ENCODE measurements at regions not wholly inside any gene's neighbourhood (a gene's known extent, or its start where the extent isn't known, plus 50 kb on each side); places are given as distances from the start of the nearest gene placed in this dataset.
A peak's percentile ranks its signal among the peaks of the same experiment; 100 is the strongest.

DNA sequence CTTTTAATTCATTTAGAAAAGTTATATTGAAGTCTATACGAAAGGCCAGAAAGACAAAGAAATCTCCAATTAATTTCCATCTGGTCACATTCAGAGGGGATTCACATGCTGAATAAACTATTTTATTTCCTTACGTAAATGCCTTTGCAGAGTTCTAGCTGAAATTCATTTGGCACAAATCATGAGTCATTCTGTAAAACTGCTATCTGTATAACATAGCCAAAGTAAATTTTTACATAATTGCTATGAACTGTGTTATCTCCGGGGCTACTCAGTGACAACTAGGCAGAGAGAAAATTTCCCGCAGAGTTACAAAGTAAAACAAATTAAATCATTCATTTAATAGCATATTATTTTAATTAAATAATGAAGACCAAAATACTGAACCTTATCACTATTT lies 463.2 kb upstream of the ADAMTS16 start:
- DNase-seq = no peak

GRCh38 chr5:4684946-4685345 lies 455.2 kb upstream of the ADAMTS16 start:
- DNase-seq = no peak

DNA sequence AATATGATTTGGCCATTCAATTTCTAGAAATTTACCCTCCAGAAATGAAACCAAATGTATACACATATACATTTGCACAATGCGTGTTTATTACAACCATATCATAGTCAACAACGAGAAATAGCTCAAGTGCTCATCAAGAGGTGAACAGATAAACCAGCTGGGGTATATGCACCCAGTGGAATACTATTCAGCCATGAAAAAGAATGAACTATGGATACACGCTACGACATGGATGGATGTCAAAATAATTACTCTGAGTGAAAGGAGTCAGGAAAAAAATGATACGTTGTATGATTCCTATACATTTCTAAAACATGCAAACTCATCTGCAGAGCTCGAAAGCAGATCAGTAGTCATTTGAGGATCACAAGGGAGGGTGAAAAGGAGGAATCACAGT lies 441.5 kb upstream of the ADAMTS16 start:
- DNase-seq = no peak

DNA sequence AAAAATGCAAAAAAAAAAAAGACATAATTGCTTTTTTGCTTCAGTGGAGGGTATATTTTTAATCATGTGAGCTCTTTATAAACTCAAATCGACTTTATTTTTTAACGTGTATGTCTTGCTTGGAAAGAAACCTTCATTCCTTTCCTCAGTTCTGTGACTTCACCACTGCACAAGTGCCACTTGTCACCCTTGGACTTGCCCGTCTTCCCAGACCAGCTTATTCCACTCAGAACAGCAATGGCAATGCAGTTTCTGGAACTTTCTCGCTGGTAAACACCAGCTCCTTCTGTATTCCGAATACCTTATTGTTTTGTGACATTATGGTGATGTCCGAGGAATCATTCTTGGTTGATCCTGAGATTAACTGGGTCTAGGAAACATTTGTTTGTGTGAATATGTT lies 440.5 kb upstream of the ADAMTS16 start:
- no peak for DNase-seq

DNA sequence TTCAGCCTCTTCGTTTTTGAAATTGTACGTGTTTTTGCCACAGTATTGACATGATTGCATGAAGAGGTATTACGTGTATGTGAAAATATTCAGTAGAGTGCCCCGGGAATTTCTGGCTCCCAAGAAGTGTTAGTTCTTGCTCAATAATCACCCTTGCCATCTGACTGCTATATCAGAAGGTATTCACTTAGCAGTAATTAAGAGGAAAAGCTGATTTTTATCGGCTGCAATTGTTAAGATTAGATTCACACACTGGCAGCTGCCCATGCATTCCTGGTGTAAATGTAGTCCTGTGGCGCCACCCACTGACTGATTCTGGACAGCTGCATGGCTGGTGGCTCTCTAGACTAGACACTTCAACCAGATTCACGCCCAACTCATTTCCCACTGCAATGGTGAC lies 440.1 kb upstream of the ADAMTS16 start:
- peak; percentile 15 for DNase-seq

DNA sequence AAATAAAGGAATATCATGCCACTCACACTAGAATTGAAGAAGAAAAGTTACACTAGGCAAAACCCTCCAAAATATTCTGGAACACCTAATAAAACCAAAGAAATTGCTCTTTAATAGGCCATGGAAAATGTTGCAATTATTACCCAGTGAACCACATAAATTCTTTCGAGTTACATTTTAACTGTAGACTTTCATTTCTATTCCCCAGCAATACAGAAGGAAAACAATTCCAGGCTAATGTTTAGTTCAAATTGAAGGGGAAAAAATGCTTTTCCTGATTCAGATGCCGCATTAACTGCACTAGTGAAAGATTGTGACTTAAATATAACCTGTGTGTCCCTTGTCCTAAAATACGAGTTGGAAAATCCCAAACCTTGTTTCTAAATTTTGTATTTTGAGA lies 439.3 kb upstream of the ADAMTS16 start:
- DNase-seq = no peak

DNA sequence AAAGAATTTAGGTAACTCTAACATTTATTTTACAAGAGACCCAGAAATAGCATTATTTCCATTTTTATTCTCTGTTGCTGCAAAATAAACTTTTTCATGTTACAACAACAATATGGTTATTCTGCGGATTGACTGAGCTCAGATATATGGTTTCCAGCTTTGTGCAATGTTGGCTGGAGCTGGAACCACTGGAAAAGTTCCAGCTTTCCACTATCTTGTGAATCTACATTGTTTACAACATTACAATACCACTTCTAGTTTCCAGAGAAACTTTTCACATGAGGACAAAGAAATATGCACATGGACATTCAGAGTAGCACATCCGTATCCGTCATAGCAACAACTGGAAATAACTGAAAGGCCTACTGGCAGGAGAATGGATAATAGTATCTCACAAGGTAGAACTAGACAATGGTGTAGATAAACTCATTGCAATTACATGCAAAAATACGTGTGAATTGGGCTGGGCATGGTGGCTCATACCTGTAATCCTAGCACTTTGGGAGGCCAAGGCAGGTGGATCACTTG lies 436.1 kb upstream of the ADAMTS16 start:
- DNase-seq = no peak

DNA sequence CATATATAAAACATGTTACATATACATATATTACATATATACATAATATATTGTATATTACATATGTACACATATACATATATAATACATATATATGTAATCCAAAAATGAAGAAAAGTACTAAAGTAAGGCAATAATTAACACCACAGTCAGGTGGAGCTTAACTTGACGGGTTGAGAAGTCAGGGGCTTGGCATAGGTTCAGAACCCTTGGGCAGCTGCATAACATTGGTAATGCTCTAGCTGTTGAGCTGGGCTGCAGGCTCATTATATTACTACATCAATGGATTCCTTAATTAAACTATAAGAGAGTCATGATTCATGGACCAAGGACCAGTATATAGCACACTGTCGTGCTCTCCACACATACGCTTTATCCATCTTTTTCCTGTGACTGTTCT lies 435.2 kb upstream of the ADAMTS16 start:
- no peak for DNase-seq

- no peak for DNase-seq
Observed at GRCh38 chr5:4716781-4717180, 423.3 kb upstream of the ADAMTS16 start.

DNA sequence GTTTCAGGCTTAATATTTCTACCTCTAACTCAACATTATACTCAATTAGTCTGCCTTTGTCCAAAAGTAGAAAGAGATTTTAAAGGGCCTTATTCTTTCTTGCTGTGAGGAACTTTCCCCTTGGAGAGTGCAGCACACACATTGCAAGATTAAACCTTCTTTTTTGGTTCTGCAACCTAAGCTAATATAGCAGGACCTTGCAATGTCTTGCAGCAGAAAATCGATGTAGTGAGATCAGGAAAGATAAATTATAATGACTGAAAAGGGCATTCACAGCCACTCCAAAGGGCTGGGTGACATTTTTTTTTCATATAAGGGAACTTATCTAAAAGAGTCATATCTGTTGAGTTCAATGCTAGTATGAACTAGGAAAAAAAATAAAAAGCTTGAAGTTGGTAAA lies 422.7 kb upstream of the ADAMTS16 start:
- DNase-seq = no peak

DNA sequence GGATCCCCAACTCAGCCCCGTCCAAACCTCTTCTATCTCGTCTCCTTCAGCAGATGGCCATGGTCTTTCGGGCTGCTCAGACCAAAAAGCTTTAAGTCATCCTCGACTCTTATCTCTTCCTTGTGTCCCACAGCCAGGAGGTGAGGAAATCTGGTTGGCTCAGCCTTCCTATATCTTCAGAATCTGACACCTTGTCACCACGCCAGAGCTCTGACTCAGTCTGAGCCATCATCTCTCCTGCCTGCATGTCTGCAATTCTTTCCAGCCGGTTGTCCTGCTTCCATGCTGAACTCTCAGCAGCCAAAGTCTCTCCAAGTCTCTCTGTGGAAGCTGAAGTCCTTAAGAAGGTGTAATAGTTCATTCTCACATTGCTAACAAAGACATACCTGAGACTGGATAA lies 419.3 kb upstream of the ADAMTS16 start:
- no peak for DNase-seq

DNA sequence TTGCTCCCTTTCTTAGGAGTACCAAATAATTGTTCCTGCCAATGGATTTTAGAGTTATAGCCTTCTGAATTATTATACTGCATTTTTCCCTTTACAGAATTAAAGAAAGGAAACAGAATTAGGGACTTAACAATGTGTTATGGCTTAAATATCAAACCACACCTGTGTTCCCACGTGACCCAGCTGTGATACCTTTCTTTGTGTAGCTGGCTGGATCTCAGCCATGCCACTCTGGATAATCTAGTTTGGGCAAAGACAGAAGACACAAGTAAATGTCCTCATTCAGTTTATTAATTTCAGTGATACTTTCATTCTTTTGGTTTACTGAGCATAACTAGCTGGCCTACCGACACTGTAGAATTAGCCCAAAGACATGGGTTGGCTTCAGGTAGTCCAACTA lies 417.2 kb upstream of the ADAMTS16 start:
- no peak for DNase-seq

GRCh38 chr5:4725594-4725993 lies 414.5 kb upstream of the ADAMTS16 start:
- DNase-seq = no peak

DNA sequence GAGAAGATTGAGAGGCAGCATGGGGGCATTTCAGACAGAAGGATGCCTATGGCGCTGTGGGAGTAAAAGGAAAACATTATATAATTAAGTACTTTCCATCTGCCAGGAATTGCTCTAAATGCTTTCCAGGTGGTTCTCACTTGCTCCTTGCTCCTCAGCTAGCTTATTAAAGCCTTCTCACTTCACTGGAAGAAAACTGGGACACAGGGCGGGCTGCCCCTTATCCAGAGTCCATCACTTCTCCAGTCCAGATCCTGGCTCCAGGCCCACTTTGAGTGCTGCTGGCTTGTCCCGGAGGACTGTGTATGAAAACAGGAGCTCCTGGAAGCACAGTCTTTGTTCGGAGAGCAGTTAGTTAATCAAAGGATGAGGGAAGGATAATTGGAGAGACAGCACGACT lies 409.9 kb upstream of the ADAMTS16 start:
- no peak for DNase-seq

DNA sequence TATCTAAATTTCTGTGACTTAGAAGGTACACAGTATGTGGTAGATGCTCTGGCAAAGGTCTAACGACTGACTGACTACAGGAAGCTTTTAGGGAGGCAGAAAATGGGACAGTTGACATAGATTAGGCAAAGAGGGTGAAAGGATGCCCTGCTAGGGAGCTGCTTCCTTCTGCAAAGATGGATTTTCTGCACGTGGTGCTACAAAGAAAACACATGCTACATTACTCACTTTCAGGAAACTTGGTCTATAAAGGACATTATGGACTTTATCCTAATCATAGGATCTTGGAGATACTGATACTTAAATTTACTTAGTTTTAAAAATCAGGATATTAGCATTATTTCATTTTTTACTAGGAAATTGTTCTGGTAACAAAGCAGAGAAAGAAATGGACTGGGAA lies 405.8 kb upstream of the ADAMTS16 start:
- no peak for DNase-seq

DNA sequence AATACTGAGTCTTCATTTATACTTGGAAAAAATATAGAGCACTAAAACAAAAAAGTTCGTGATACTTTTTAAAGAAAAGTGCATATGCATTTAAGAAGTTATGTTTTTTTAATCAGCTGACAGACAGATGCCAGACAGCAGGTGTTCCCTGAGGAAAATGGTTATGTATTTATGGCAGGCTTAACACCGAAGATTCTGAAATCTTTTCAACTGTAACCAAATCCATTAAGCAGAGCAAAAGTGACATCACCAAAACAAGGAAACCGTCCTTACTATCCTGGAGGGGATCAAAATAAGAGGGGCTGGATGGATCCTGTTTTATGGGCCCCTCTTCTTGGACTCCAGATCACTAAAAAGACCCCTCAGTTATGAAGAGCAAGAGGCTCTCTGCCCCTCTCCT lies 404.9 kb upstream of the ADAMTS16 start:
- no peak for DNase-seq

- no peak for DNase-seq
Observed at GRCh38 chr5:4737868-4738267, 402.3 kb upstream of the ADAMTS16 start.

DNA sequence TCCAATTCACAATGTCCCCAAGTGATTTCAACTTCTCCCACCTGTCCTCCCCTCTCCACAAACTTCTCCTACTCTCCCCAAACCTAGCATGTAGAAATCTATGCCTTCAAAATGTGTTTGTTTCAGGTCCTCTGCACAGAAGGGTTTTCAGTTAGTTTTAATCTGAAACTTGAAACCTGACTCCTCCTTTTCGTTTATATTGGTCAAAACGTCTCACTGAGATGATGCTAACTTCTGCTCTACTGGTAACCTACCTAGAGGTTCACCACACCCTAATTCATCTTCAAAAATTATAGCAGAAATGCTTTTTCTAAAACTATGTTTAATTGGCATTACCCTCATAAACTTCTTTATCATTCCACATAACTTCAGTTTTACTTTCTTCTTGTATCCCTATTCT lies 401.8 kb upstream of the ADAMTS16 start:
- no peak for DNase-seq

DNA sequence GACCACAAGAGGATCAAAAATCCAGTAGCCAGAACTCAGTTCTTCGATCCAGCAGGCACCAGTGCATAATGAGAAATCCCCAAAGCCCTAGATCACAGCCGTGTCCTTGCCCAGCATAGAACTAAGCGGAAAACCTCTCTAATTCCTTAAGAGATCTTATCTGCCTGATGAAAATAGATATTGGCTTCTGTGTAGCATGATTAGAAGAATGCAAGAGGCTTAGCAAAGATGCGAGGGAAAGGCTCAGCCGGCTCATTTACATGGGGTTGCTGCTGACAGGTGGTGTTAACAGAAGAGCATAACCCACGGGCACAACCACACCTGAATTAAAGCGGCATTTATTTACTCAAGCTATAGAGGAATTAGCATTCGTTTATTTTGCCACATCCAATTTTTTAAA lies 400.0 kb upstream of the ADAMTS16 start:
- DNase-seq = no peak

DNA sequence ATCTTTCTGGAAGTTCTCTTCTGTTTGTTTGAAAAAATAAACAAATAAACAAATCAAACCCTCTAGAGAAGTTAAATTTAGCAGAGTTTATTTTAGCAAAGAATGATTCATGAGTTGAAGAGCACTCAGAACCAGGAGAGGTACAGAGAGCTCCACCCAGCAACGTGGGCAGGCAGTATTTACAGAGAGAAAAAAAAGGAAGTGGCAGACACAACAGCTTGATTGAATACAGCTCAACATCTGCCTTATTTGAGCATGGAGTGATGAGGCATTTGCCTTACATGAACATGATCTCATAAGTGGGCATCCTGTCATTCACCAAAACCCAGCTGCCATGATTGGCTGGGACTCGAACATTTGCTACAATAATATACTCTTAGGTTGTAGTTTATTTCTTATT lies 381.6 kb upstream of the ADAMTS16 start:
- DNase-seq = no peak

DNA sequence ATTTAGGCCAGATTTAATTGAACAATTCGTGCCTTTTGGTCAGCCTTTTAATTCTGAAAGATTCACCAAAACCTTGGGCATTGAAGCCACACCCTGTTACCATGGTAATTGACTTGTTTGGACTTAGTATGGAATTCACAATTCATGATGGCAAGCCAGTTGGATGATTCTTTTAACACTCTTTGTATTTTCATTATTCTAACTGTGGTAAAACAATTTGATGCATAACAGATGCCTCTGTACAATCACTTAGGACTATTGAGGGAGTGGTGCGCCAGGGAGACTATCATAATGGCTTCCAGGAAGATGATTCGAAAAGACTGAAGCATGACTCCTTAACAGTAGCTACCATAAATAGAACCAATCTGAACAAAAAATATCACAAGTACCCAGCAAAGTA lies 381.1 kb upstream of the ADAMTS16 start:
- no peak for DNase-seq

DNA sequence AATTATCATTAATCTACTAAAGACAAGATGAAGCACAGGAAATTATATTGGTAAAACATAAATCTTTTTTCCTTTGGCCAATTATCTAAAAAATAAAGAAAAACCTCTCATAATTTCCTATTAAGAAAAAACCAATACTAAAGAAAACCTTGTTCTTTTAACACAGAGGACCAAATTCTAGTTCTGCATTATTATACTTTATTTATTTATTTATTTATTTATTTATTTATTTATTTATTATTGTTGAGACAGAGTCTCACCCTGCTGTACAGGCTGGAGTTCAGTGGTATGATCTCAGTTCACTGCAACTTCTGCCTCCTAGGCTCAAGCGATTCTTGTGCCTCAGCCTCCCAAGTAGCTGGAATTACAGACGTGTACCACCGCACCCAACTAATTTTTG lies 377.8 kb upstream of the ADAMTS16 start:
- DNase-seq = no peak

DNA sequence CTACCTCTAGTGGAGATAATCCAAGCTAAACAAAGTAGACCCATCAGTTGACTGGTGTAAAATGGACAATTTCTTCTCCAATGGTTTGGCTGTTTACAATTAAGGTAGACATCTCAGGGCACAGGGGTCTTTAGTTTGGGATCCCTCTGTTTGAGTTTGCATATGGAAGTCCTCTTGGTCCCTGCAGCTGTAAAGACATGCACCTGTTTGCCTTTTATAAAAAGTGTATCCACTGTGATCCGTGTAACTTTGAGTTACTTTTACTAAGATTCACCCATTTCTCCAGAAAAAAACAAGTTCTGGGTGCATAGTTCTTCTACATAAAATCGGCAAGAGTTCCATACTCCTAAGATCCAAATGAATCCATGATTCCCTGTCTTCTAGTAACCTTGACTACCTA lies 374.7 kb upstream of the ADAMTS16 start:
- DNase-seq = no peak

DNA sequence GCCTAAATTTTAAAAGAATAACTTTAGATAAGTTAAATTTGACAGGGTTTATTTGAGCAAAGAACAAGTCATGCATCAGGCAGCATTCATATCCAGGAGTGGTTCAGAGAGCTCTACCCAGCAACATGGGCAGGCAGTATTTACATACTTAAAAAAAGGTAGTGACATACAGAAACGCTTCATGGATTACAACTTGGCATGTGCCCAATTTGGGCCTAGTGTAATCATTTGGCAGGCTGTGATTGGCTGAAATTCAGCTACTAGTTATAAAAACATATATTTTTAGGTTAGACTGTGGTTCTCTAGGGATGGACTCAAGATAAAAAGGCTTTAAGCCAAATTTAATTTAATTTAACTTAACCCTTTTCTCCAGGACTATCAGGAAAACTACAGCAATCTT lies 374.0 kb upstream of the ADAMTS16 start:
- DNase-seq = no peak

- no peak for DNase-seq
Observed at GRCh38 chr5:4772591-4772990, 367.5 kb upstream of the ADAMTS16 start.

GRCh38 chr5:4773827-4774317 lies 366.3 kb upstream of the ADAMTS16 start:
- DNase-seq = no peak
